Mesenchymal stem cell (in vitro differentiated cells and primary cell): ENCODE measurements at regions not wholly inside any gene's neighbourhood (a gene's known extent, or its start where the extent isn't known, plus 50 kb on each side); places are given as distances from the start of the nearest gene placed in this dataset.

Experiments used
- DNase-seq: peaks from one replicate; pipeline ENCODE4 v3.0.0-alpha.2; 2013
- H2AFZ ChIP-seq: one replicate; pipeline ENCODE4 v1.6.1; 2013; ENCODE audit warnings: low read depth, mild to moderate bottlenecking, control low read depth, inconsistent platforms, low read length, moderate library complexity
- H2AK5ac ChIP-seq: 2 replicates; pipeline ENCODE4 v1.6.1; 2013; ENCODE audit warnings: low read length, moderate library complexity, mild to moderate bottlenecking, inconsistent platforms; ENCODE audit not compliant: severe bottlenecking
- H2BK120ac ChIP-seq: one replicate; pipeline ENCODE4 v1.6.1; 2013; ENCODE audit warnings: low read depth, mild to moderate bottlenecking, inconsistent platforms, low read length, moderate library complexity
- H2BK12ac ChIP-seq, 2 experiments: one replicate each; pipeline ENCODE4 v1.6.1; 2013; ENCODE audit warnings: inconsistent platforms in 2 of 2, low read length in 2 of 2, mild to moderate bottlenecking in 2 of 2, moderate library complexity in 2 of 2, control low read depth in 1 of 2
- H2BK15ac ChIP-seq: one replicate; pipeline ENCODE4 v1.6.1; 2013; ENCODE audit warnings: mild to moderate bottlenecking, low read depth, inconsistent platforms; ENCODE audit not compliant: poor library complexity, severe bottlenecking
- H2BK5ac ChIP-seq: 2 replicates; pipeline ENCODE4 v1.6.1; 2013; ENCODE audit warnings: low read depth, mild to moderate bottlenecking, low read length, control low read depth, inconsistent platforms; ENCODE audit not compliant: poor library complexity, severe bottlenecking
- H3K14ac ChIP-seq, 2 experiments: one replicate each; pipeline ENCODE4 v1.6.1; 2013; ENCODE audit warnings: inconsistent platforms in 2 of 2, low read length in 2 of 2, control low read depth in 1 of 2, mild to moderate bottlenecking in 1 of 2, moderate library complexity in 1 of 2
- H3K18ac ChIP-seq, 2 experiments: one replicate each; pipeline ENCODE4 v1.6.1; 2013; ENCODE audit warnings: inconsistent platforms in 2 of 2, low read length in 2 of 2, control low read depth in 1 of 2, low read depth in 1 of 2, mild to moderate bottlenecking in 1 of 2
- H3K23ac ChIP-seq, 2 experiments: one replicate each; pipeline ENCODE4 v1.6.1; 2013; ENCODE audit warnings: inconsistent platforms in 2 of 2, low read length in 2 of 2, mild to moderate bottlenecking in 2 of 2, moderate library complexity in 2 of 2, control low read depth in 1 of 2
- H3K27ac ChIP-seq: 2 replicates; pipeline ENCODE4 v1.5.1; 2013; ENCODE audit warnings: mild to moderate bottlenecking, moderate library complexity, low read length, control low read depth, inconsistent platforms; ENCODE audit not compliant: poor library complexity, severe bottlenecking
- H3K27me3 ChIP-seq, 2 experiments: 2 replicates each; pipeline versions ENCODE4 v1.6.1 to v1.7.0; 2013; ENCODE audit warnings: low read length in 2 of 2, mild to moderate bottlenecking in 2 of 2, moderate library complexity in 2 of 2, control low read depth in 1 of 2, inconsistent platforms in 1 of 2; ENCODE audit not compliant: control insufficient read depth in 1 of 2, insufficient read depth in 1 of 2
- H3K36me3 ChIP-seq, 2 experiments: 2 replicates each; pipeline versions ENCODE4 v1.6.1 to v1.7.0; 2013; ENCODE audit warnings: low read length in 2 of 2, control low read depth in 1 of 2, inconsistent platforms in 1 of 2, low read depth in 1 of 2, mild to moderate bottlenecking in 1 of 2; ENCODE audit not compliant: insufficient read depth in 2 of 2, control insufficient read depth in 1 of 2
- H3K4ac ChIP-seq, 2 experiments: one replicate each; pipeline ENCODE4 v1.6.1; 2013; ENCODE audit warnings: inconsistent platforms in 2 of 2, low read length in 2 of 2, mild to moderate bottlenecking in 2 of 2, moderate library complexity in 2 of 2, control low read depth in 1 of 2, low read depth in 1 of 2
- H3K4me1 ChIP-seq: 2 replicates; pipeline ENCODE4 v1.6.1; 2013; ENCODE audit warnings: low read depth, low read length, control low read depth; ENCODE audit not compliant: control insufficient read depth, insufficient read depth
- H3K4me2 ChIP-seq: 2 replicates; pipeline ENCODE4 v1.6.1; 2013; ENCODE audit warnings: low read length, mild to moderate bottlenecking, inconsistent platforms; ENCODE audit not compliant: poor library complexity, severe bottlenecking
- H3K4me3 ChIP-seq, 2 experiments: 2 replicates each; pipeline versions ENCODE4 v1.5.1 to v1.7.0; 2013; ENCODE audit warnings: low read length in 2 of 2, mild to moderate bottlenecking in 2 of 2, control low read depth in 1 of 2, low read depth in 1 of 2; ENCODE audit not compliant: insufficient read depth in 1 of 2
- H3K79me1 ChIP-seq: replicated peaks from 2 replicates; pipeline ENCODE4 v1.6.1; 2013; ENCODE audit warnings: mild to moderate bottlenecking, control low read depth, low read length, inconsistent platforms; ENCODE audit not compliant: poor library complexity, severe bottlenecking
- H3K9ac ChIP-seq: 2 replicates; pipeline ENCODE4 v1.7.0; 2013; ENCODE audit warnings: mild to moderate bottlenecking, low read length, moderate library complexity
- H3K9me3 ChIP-seq: 2 replicates; pipeline ENCODE4 v1.7.0; 2013; ENCODE audit warnings: mild to moderate bottlenecking, low read length; ENCODE audit not compliant: control insufficient read depth
- H4K8ac ChIP-seq: one replicate; pipeline ENCODE4 v1.6.1; 2013; ENCODE audit warnings: inconsistent platforms, mild to moderate bottlenecking, low read length, moderate library complexity
- H4K91ac ChIP-seq: one replicate; pipeline ENCODE4 v1.6.1; 2013; ENCODE audit warnings: mild to moderate bottlenecking, low read length, inconsistent platforms
- WGBS: methylation state at CpG from one replicate; pipeline ENCODE4 v1.1.7; 2013; ENCODE audit warnings: mixed read lengths; 5-methylcytosine and 5-hydroxymethylcytosine counted together

- no peaks in the 10 kb centered on the region for H3K9me3 ChIP-seq
- H3K4me3 ChIP-seq: no peak overlapping the region
- no peak overlapping the region for H2BK5ac ChIP-seq
- no peak overlapping the region for H3K9ac ChIP-seq
- no peak overlapping the region for H4K8ac ChIP-seq
- H2BK120ac ChIP-seq: no peak overlapping the region
- H2BK12ac ChIP-seq: no peak overlapping the region
- H4K91ac ChIP-seq: no peak overlapping the region
- H3K36me3 ChIP-seq: no peaks in the 10 kb centered on the region
- no peak overlapping the region for H3K4me2 ChIP-seq
- no peak overlapping the region for H2AK5ac ChIP-seq
- peaks cover 0 to 9% of the 10 kb centered on the region in 2 experiments for H3K27me3 ChIP-seq
- no peak overlapping the region for H2AFZ ChIP-seq
- no peak overlapping the region for H3K18ac ChIP-seq
- no peak overlapping the region for H3K27ac ChIP-seq
- H3K4me1 ChIP-seq: no peaks in the 10 kb centered on the region
- no peak overlapping the region for H2BK15ac ChIP-seq
- H3K79me1 ChIP-seq: no peaks in the 10 kb centered on the region
- WGBS: 81% methylated on average over 8 of the region's 8 CpGs
- H3K4ac ChIP-seq: no peak overlapping the region
- H3K23ac ChIP-seq: no peak overlapping the region
- no peak for DNase-seq
- no peak overlapping the region for H3K14ac ChIP-seq
These were observed 304.0 kb downstream of the UQCRFS1 start for GRCh38 chr19:28908941-28909340.

- Histone ChIP-seq H3K9me3 (no peaks in the 10 kb centered on the region), H3K9ac (no peak overlapping the region), H3K4me3 (no peak overlapping the region), H3K23ac (no peak overlapping the region), H3K36me3 (no peaks in the 10 kb centered on the region), H2BK5ac (no peak overlapping the region), H3K14ac (no peak overlapping the region), H3K27ac (no peak overlapping the region), H2BK15ac (no peak overlapping the region), H2BK12ac (no peak overlapping the region), H2BK120ac (no peak overlapping the region), H4K91ac (no peak overlapping the region), H2AFZ (no peak overlapping the region), H3K79me1 (no peaks in the 10 kb centered on the region), H3K27me3 (no peaks in the 10 kb centered on the region), H2AK5ac (no peak overlapping the region), H3K4me2 (no peak overlapping the region), H3K4ac (no peak overlapping the region), H3K4me1 (no peaks in the 10 kb centered on the region), H4K8ac (no peak overlapping the region), H3K18ac (no peak overlapping the region)
- WGBS: 69% methylated on average over 7 of the region's 7 CpGs
- DNase-seq: no peak
These were observed 305.4 kb downstream of the UQCRFS1 start for GRCh38 chr19:28907534-28907933.

- Histone ChIP-seq H2BK5ac (no peak overlapping the region), H3K4me3 (no peak overlapping the region), H2AFZ (no peak overlapping the region), H3K79me1 (no peaks in the 10 kb centered on the region), H3K14ac (no peak overlapping the region), H3K9me3 (no peaks in the 10 kb centered on the region), H2AK5ac (no peak overlapping the region), H3K4me1 (no peaks in the 10 kb centered on the region), H3K18ac (no peak overlapping the region), H3K27ac (no peak overlapping the region), H3K4me2 (no peak overlapping the region), H4K91ac (no peak overlapping the region), H3K27me3 (no peaks in the 10 kb centered on the region), H3K9ac (no peak overlapping the region), H4K8ac (no peak overlapping the region), H2BK120ac (no peak overlapping the region), H2BK12ac (no peak overlapping the region), H3K36me3 (no peaks in the 10 kb centered on the region), H2BK15ac (no peak overlapping the region), H3K4ac (no peak overlapping the region), H3K23ac (no peak overlapping the region)
- 59% methylated on average over 8 of the region's 9 CpGs for WGBS
- no peak for DNase-seq
These were observed 307.0 kb downstream of the UQCRFS1 start for GRCh38 chr19:28905996-28906395.

GRCh38 chr19:28899703-28900102 is 313.2 kb downstream of the UQCRFS1 start:
- Histone ChIP-seq H2BK12ac (no peak overlapping the region), H2AK5ac (no peak overlapping the region), H3K18ac (no peak overlapping the region), H3K4me1 (peaks cover 2% of the 10 kb centered on the region), H3K14ac (no peak overlapping the region), H2BK5ac (no peak overlapping the region), H3K9me3 (no peaks in the 10 kb centered on the region), H3K4me2 (no peak overlapping the region), H3K79me1 (no peaks in the 10 kb centered on the region), H2BK120ac (no peak overlapping the region), H4K8ac (no peak overlapping the region), H2BK15ac (no peak overlapping the region), H4K91ac (no peak overlapping the region), H3K23ac (no peak overlapping the region), H3K36me3 (no peaks in the 10 kb centered on the region), H3K4me3 (no peak overlapping the region), H2AFZ (no peak overlapping the region), H3K4ac (no peak overlapping the region), H3K9ac (no peak overlapping the region), H3K27me3 (no peaks in the 10 kb centered on the region), H3K27ac (no peak overlapping the region)
- no peak for DNase-seq
- 69% methylated on average over 4 of the region's 4 CpGs for WGBS
